ENCODE measurements at regions not wholly inside any gene's neighbourhood (a gene's known extent, or its start where the extent isn't known, plus 50 kb on each side); places are given as distances from the start of the nearest gene placed in this dataset.
A peak's percentile ranks its signal among the peaks of the same experiment; 100 is the strongest.

DNA sequence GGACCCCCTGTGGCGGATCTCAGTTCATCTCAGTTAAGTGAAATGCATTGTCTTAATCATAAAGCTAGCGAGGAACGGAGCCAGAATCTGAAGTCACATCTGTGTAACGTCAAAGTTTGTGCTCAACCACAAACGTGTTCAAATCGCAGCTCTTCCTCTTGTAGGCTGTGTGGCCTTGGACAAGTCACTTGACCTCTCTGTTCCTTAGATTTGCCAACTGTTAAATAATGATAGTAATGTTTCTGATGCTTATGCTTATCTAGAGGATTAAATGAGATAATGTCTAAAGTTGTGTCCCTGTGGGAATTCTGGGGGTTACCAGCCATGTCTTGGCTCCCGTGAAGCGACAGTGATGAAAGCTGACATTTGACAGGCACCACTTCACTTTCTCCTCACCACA, 69.2 kb upstream of the NEURL1B start:
- no peak overlapping the region for H2BK5ac ChIP-seq (ENCODE audit: low read length)
- no peak overlapping the region for H3K4me3 ChIP-seq (ENCODE audit: low read length in 2 of 2)
- H2BK12ac ChIP-seq (ENCODE audit: low read length), result no peak overlapping the region
- no peak for DNase-seq (ENCODE audit: low spot score)
- H3K4me2 ChIP-seq (ENCODE audit: insufficient read depth, low read length, poor library complexity, severe bottlenecking), result no peak overlapping the region
- no peak overlapping the region for H3K23ac ChIP-seq (ENCODE audit: low read depth, low read length, poor library complexity)
- no peak overlapping the region for H3K9ac ChIP-seq (ENCODE audit: low read depth, low read length, poor library complexity)
- no peak overlapping the region for H2BK15ac ChIP-seq (ENCODE audit: low read length)
- peaks cover 0 to 14% (median 0%) of the 10 kb centered on the region in 3 experiments for H3K27me3 ChIP-seq (ENCODE audit: control insufficient read depth in 3 of 3, insufficient read depth in 3 of 3, low read depth in 1 of 3, low read length in 3 of 3)
- no peaks in the 10 kb centered on the region for H3K79me1 ChIP-seq (ENCODE audit: low read depth, low read length)
- H2AFZ ChIP-seq (ENCODE audit: low read length), result no peak overlapping the region
- H3K4me1 ChIP-seq (ENCODE audit: control insufficient read depth in 2 of 2, insufficient read depth in 1 of 2, low read depth in 1 of 2, low read length in 2 of 2), result peaks cover 34 to 38% of the 10 kb centered on the region in 2 donors
- H2BK120ac ChIP-seq (ENCODE audit: low read depth, low read length), result no peak overlapping the region
- H3K14ac ChIP-seq (ENCODE audit: low read length), result no peak overlapping the region
- no peaks in the 10 kb centered on the region for H3K36me3 ChIP-seq (replicated peaks in 1 of 2; ENCODE audit: control insufficient read depth in 2 of 2, insufficient read depth in 2 of 2, low read length in 2 of 2)
- H2AK5ac ChIP-seq (ENCODE audit: low read depth, low read length), result no peak overlapping the region
- no peak overlapping the region for H3K18ac ChIP-seq (ENCODE audit: low read length)
- peaks cover 0 to 2% of the 10 kb centered on the region in 2 donors for H3K9me3 ChIP-seq (replicated peaks in 1 of 2; ENCODE audit: control insufficient read depth in 2 of 2, insufficient read depth in 1 of 2, low read depth in 1 of 2, low read length in 2 of 2)
- no peak overlapping the region for H3K4ac ChIP-seq (ENCODE audit: low read length)
- no CpG with 5 or more reads among the region's 8 CpGs for WGBS, 2 donors (ENCODE audit: extremely low coverage in 2 of 2, insufficient read length in 2 of 2, insufficient replicate concordance in 1 of 2)
- H3K27ac ChIP-seq (replicated peaks; ENCODE audit: low read length), result no peak overlapping the region
- H4K8ac ChIP-seq (ENCODE audit: low read depth, low read length), result no peak overlapping the region
- no peak overlapping the region for H4K91ac ChIP-seq (ENCODE audit: low read depth, low read length, poor library complexity)

DNA sequence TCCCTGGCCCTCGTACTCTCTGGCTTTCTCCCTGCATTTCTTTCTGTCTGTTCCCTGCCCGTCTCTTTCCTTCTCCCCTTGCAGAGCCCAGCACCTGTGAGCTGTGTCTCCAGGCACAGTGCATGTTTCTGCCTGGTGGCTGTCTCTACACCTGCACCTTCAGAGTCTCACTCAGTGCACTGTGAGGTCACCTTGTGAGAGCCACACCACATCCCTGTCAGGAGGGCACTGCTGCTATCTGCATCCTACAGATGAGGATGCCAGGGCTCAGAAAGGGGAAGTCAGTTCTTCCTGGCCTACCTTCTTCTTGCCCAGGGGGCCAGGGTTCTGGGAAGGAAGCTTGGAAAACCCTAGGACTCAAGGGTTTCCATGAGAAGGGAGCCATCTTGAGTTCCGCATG, 69.7 kb upstream of the NEURL1B start:
- no peak overlapping the region for H3K4me2 ChIP-seq (ENCODE audit: insufficient read depth, low read length, poor library complexity, severe bottlenecking)
- no peak overlapping the region for H2BK5ac ChIP-seq (ENCODE audit: low read length)
- H3K4ac ChIP-seq (ENCODE audit: low read length), result no peak overlapping the region
- no peak overlapping the region for H2BK15ac ChIP-seq (ENCODE audit: low read length)
- H3K18ac ChIP-seq (ENCODE audit: low read length), result peak overlapping the region; percentile 50
- H2AFZ ChIP-seq (ENCODE audit: low read length), result no peak overlapping the region
- no peak overlapping the region for H3K23ac ChIP-seq (ENCODE audit: low read depth, low read length, poor library complexity)
- H4K91ac ChIP-seq (ENCODE audit: low read depth, low read length, poor library complexity), result no peak overlapping the region
- H2AK5ac ChIP-seq (ENCODE audit: low read depth, low read length), result no peak overlapping the region
- no peaks in the 10 kb centered on the region for H3K79me1 ChIP-seq (ENCODE audit: low read depth, low read length)
- peaks cover 0 to 2% of the 10 kb centered on the region in 2 donors for H3K9me3 ChIP-seq (replicated peaks in 1 of 2; ENCODE audit: control insufficient read depth in 2 of 2, insufficient read depth in 1 of 2, low read depth in 1 of 2, low read length in 2 of 2)
- H3K4me1 ChIP-seq (ENCODE audit: control insufficient read depth in 2 of 2, insufficient read depth in 1 of 2, low read depth in 1 of 2, low read length in 2 of 2), result peaks cover 34 to 38% of the 10 kb centered on the region in 2 donors
- no peak overlapping the region for H3K4me3 ChIP-seq (ENCODE audit: low read length in 2 of 2)
- no CpG with 5 or more reads among the region's 3 CpGs for WGBS, 2 donors (ENCODE audit: extremely low coverage in 2 of 2, insufficient read length in 2 of 2, insufficient replicate concordance in 1 of 2)
- H4K8ac ChIP-seq (ENCODE audit: low read depth, low read length), result no peak overlapping the region
- peak overlapping the region; percentile 3 for H2BK120ac ChIP-seq (ENCODE audit: low read depth, low read length)
- peaks cover 0 to 15% (median 0%) of the 10 kb centered on the region in 3 experiments for H3K27me3 ChIP-seq (ENCODE audit: control insufficient read depth in 3 of 3, insufficient read depth in 3 of 3, low read depth in 1 of 3, low read length in 3 of 3)
- no peak for DNase-seq (ENCODE audit: low spot score)
- peak overlapping the region; percentile 23 for H2BK12ac ChIP-seq (ENCODE audit: low read length)
- no peak overlapping the region for H3K9ac ChIP-seq (ENCODE audit: low read depth, low read length, poor library complexity)
- H3K27ac ChIP-seq (replicated peaks; ENCODE audit: low read length), result no peak overlapping the region
- no peaks in the 10 kb centered on the region for H3K36me3 ChIP-seq (replicated peaks in 1 of 2; ENCODE audit: control insufficient read depth in 2 of 2, insufficient read depth in 2 of 2, low read length in 2 of 2)
- H3K14ac ChIP-seq (ENCODE audit: low read length), result no peak overlapping the region

DNA sequence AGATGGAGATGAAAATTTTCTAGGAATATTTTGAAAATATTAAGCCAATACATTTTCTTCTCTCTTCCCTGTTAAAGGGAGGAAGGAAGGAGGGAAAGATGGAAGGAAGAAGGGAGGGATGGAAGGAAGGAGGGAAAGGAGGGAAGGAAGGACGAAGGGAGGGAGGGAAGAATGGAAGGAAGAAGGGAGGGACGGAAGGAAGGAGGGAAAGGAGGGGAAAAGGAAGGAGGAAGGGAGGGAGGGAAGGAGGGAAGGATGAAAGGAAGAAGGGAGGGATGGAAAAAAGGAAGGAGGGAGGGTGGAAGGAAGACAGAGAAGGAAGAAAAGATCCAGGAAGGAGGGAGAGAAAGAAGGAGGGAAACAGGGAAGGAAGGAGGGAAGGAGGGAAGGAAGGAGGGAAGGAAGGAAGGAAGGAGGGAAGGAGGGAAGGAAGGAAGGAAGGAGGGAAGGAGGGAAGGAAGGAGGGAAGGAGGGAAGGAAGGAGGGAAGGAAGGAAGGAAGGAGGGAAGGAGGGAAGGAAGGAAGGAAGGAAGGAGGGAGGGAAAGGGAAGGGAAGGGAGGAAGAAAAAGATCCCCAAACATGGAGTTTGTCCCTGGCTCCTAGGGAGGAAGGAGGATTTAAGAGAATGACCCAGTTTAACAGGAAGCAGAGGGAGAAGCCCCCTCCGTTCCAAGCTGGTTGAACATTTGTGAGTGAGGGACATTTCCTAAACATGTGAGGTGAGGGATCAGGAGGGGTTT, 70.3 kb upstream of the NEURL1B start:
- Histone ChIP-seq H2AFZ (ENCODE audit: low read length) (no peak overlapping the region), H3K9ac (ENCODE audit: low read depth, low read length, poor library complexity) (no peak overlapping the region), H3K18ac (ENCODE audit: low read length) (no peak overlapping the region), H2BK12ac (ENCODE audit: low read length) (no peak overlapping the region), H3K27ac (replicated peaks; ENCODE audit: low read length) (no peak overlapping the region), H2BK120ac (ENCODE audit: low read depth, low read length) (peak overlapping the region; percentile 3), H3K4me2 (ENCODE audit: insufficient read depth, low read length, poor library complexity, severe bottlenecking) (no peak overlapping the region), H3K14ac (ENCODE audit: low read length) (no peak overlapping the region), H3K9me3 (replicated peaks in 1 of 2; ENCODE audit: control insufficient read depth in 2 of 2, insufficient read depth in 1 of 2, low read depth in 1 of 2, low read length in 2 of 2) (peaks cover 0 to 2% of the 10 kb centered on the region in 2 donors), H3K36me3 (replicated peaks in 1 of 2; ENCODE audit: control insufficient read depth in 2 of 2, insufficient read depth in 2 of 2, low read length in 2 of 2) (no peaks in the 10 kb centered on the region), H2BK15ac (ENCODE audit: low read length) (no peak overlapping the region), H4K8ac (ENCODE audit: low read depth, low read length) (no peak overlapping the region), H3K4me3 (ENCODE audit: low read length in 2 of 2) (no peak overlapping the region), H2AK5ac (ENCODE audit: low read depth, low read length) (no peak overlapping the region), H3K23ac (ENCODE audit: low read depth, low read length, poor library complexity) (no peak overlapping the region), H4K91ac (ENCODE audit: low read depth, low read length, poor library complexity) (no peak overlapping the region), H3K4me1 (ENCODE audit: control insufficient read depth in 2 of 2, insufficient read depth in 1 of 2, low read depth in 1 of 2, low read length in 2 of 2) (peaks cover 30 to 38% of the 10 kb centered on the region in 2 donors), H2BK5ac (ENCODE audit: low read length) (no peak overlapping the region), H3K27me3 (ENCODE audit: control insufficient read depth in 3 of 3, insufficient read depth in 3 of 3, low read depth in 1 of 3, low read length in 3 of 3) (peaks cover 0 to 22% (median 0%) of the 10 kb centered on the region in 3 experiments), H3K79me1 (ENCODE audit: low read depth, low read length) (no peaks in the 10 kb centered on the region), H3K4ac (ENCODE audit: low read length) (no peak overlapping the region)
- 100% methylated on average over 2 of the region's 3 CpGs; no CpG with 5 or more reads in 1 of the 2 donors for WGBS, 2 donors (ENCODE audit: extremely low coverage in 2 of 2, insufficient read length in 2 of 2, insufficient replicate concordance in 1 of 2)
- DNase-seq (ENCODE audit: low spot score), result no peak

DNA sequence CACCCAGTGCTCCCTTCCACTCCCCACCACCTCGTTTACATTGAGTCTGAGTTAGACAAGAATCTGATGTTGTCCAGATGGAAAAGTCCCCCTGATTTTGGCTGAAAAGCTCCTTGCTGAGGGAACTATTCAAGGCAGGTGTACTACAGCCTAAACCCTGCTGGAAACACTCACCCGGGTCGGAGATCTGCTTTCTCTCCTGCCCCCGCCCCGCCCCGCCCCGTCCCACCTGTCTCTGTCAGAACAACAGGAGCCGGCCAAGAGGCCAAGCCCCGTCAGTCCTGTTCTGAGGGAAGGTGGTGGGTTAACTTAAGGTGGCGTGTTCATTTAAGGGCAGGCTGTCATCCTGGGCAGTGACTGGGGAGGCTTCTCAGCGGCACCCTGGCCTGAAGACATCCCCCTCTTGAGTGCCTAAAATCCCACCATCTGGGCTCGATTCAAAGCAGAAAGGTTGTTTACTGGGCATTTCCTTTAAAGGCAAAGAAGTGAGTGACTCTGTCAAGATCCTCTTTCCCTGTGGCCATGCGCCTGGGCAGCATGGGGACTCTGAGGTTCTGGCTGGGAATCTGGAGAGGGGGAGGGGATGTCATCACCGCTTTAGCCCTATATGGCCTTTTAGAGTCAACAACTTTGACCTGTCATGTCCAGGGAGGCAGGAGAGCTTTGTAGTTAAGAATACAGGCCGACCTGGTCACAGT, 71.1 kb upstream of the NEURL1B start:
- peaks cover 0 to 28% (median 0%) of the 10 kb centered on the region in 3 experiments for H3K27me3 ChIP-seq (ENCODE audit: control insufficient read depth in 3 of 3, insufficient read depth in 3 of 3, low read depth in 1 of 3, low read length in 3 of 3)

More for the DNA sequence above, 71.1 kb upstream of the NEURL1B start:
- H3K18ac ChIP-seq (ENCODE audit: low read length), result peak overlapping the region; percentile 15
- H3K27ac ChIP-seq (replicated peaks; ENCODE audit: low read length), result no peak overlapping the region
- H3K79me1 ChIP-seq (ENCODE audit: low read depth, low read length), result no peaks in the 10 kb centered on the region
- H3K4ac ChIP-seq (ENCODE audit: low read length), result no peak overlapping the region
- H3K9ac ChIP-seq (ENCODE audit: low read depth, low read length, poor library complexity), result no peak overlapping the region
- H3K4me2 ChIP-seq (ENCODE audit: insufficient read depth, low read length, poor library complexity, severe bottlenecking), result no peak overlapping the region
- H3K4me1 ChIP-seq (ENCODE audit: control insufficient read depth in 2 of 2, insufficient read depth in 1 of 2, low read depth in 1 of 2, low read length in 2 of 2), result peaks cover 24 to 33% of the 10 kb centered on the region in 2 donors
- no peak for DNase-seq (ENCODE audit: low spot score)
- H2BK15ac ChIP-seq (ENCODE audit: low read length), result peak overlapping the region; percentile 86
- H3K14ac ChIP-seq (ENCODE audit: low read length), result no peak overlapping the region
- no peaks in the 10 kb centered on the region for H3K36me3 ChIP-seq (replicated peaks in 1 of 2; ENCODE audit: control insufficient read depth in 2 of 2, insufficient read depth in 2 of 2, low read length in 2 of 2)
- no peak overlapping the region for H4K8ac ChIP-seq (ENCODE audit: low read depth, low read length)
- H2BK120ac ChIP-seq (ENCODE audit: low read depth, low read length), result no peak overlapping the region
- no CpG with 5 or more reads among the region's 15 CpGs for WGBS, 2 donors (ENCODE audit: extremely low coverage in 2 of 2, insufficient read length in 2 of 2, insufficient replicate concordance in 1 of 2)
- no peak overlapping the region for H3K4me3 ChIP-seq (ENCODE audit: low read length in 2 of 2)
- peaks cover 0 to 2% of the 10 kb centered on the region in 2 donors for H3K9me3 ChIP-seq (replicated peaks in 1 of 2; ENCODE audit: control insufficient read depth in 2 of 2, insufficient read depth in 1 of 2, low read depth in 1 of 2, low read length in 2 of 2)
- no peak overlapping the region for H2AK5ac ChIP-seq (ENCODE audit: low read depth, low read length)
- no peak overlapping the region for H2BK5ac ChIP-seq (ENCODE audit: low read length)
- no peak overlapping the region for H2BK12ac ChIP-seq (ENCODE audit: low read length)
- no peak overlapping the region for H4K91ac ChIP-seq (ENCODE audit: low read depth, low read length, poor library complexity)
- H3K23ac ChIP-seq (ENCODE audit: low read depth, low read length, poor library complexity), result no peak overlapping the region
- no peak overlapping the region for H2AFZ ChIP-seq (ENCODE audit: low read length)

All from neuronal stem cell (in vitro differentiated cells).